Activated CD8-positive, alpha-beta memory T cell treated with anti-CD3 and anti-CD28 coated beads, Interleukin-2, amount 50 U/mL, for 48 hours (primary cell): ENCODE measurements at regions not wholly inside any gene's neighbourhood (a gene's known extent, or its start where the extent isn't known, plus 50 kb on each side); places are given as distances from the start of the nearest gene placed in this dataset.
"Not testable (repeated sequence)": the region's sequence is repeated elsewhere in the genome, so short reads cannot be mapped to it uniquely, and the experiment has no call there.

Experiments used
- DNase-seq: peaks from one replicate; pipeline ENCODE4 v3.0.0-alpha.2; 2020

GRCh38 chr2:192969055-192969454 lies 774.3 kb upstream of the TMEFF2 start:
- DNase-seq, result no peak

GRCh38 chr2:192960945-192961344 lies 766.2 kb upstream of the TMEFF2 start:
- DNase-seq, result no peak

GRCh38 chr2:192958615-192959014 lies 763.9 kb upstream of the TMEFF2 start:
- DNase-seq, result not testable (repeated sequence)

- DNase-seq, result no peak
Measured at GRCh38 chr2:192957425-192957824, 762.7 kb upstream of the TMEFF2 start.

GRCh38 chr2:192953116-192953515 lies 758.4 kb upstream of the TMEFF2 start:
- no peak for DNase-seq

- DNase-seq, result no peak
Measured at GRCh38 chr2:192952245-192952644, 757.5 kb upstream of the TMEFF2 start.

- no peak for DNase-seq
Measured at GRCh38 chr2:192948316-192948715, 753.6 kb upstream of the TMEFF2 start.

GRCh38 chr2:192947352-192947751 lies 752.6 kb upstream of the TMEFF2 start:
- DNase-seq, result no peak

- DNase-seq, result no peak
Measured at GRCh38 chr2:192940767-192941166, 746.0 kb upstream of the TMEFF2 start.

- DNase-seq, result no peak
Measured at GRCh38 chr2:192932376-192932775, 737.6 kb upstream of the TMEFF2 start.

GRCh38 chr2:192921631-192922030 lies 726.9 kb upstream of the TMEFF2 start:
- DNase-seq, result not testable (repeated sequence)

GRCh38 chr2:192901446-192901845 lies 706.7 kb upstream of the TMEFF2 start:
- DNase-seq, result no peak

- no peak for DNase-seq
Measured at GRCh38 chr2:192899466-192899865, 704.7 kb upstream of the TMEFF2 start.

GRCh38 chr2:192893976-192894375 lies 699.2 kb upstream of the TMEFF2 start:
- DNase-seq, result not testable (repeated sequence)

GRCh38 chr2:192888109-192888508 lies 693.4 kb upstream of the TMEFF2 start:
- no peak for DNase-seq

- no peak for DNase-seq
Measured at GRCh38 chr2:192887337-192887736, 692.6 kb upstream of the TMEFF2 start.

- DNase-seq, result no peak
Measured at GRCh38 chr2:192886636-192887035, 691.9 kb upstream of the TMEFF2 start.

- DNase-seq, result no peak
Measured at GRCh38 chr2:192885569-192886160, 690.9 kb upstream of the TMEFF2 start.

GRCh38 chr2:192877159-192877558 lies 682.4 kb upstream of the TMEFF2 start:
- DNase-seq, result no peak

- no peak for DNase-seq
Measured at GRCh38 chr2:192876698-192877097, 682.0 kb upstream of the TMEFF2 start.

- no peak for DNase-seq
Measured at GRCh38 chr2:192854706-192855105, 660.0 kb upstream of the TMEFF2 start.

GRCh38 chr2:192854031-192854430 lies 659.3 kb upstream of the TMEFF2 start:
- no peak for DNase-seq

GRCh38 chr2:192828947-192829346 lies 634.2 kb upstream of the TMEFF2 start:
- no peak for DNase-seq

- DNase-seq, result no peak
Measured at GRCh38 chr2:192828175-192828574, 633.4 kb upstream of the TMEFF2 start.

GRCh38 chr2:192827735-192828134 lies 633.0 kb upstream of the TMEFF2 start:
- DNase-seq, result no peak

- DNase-seq, result no peak
Measured at GRCh38 chr2:192814376-192814775, 619.6 kb upstream of the TMEFF2 start.
